ENCODE measurements at regions not wholly inside any gene's neighbourhood (a gene's known extent, or its start where the extent isn't known, plus 50 kb on each side); places are given as distances from the start of the nearest gene placed in this dataset.
A peak's percentile ranks its signal among the peaks of the same experiment; 100 is the strongest.
"Not testable (repeated sequence)": the region's sequence is repeated elsewhere in the genome, so short reads cannot be mapped to it uniquely, and the experiment has no call there.

- DNase-seq (no peak), ATAC-seq (no peak)
- intact Hi-C loops (cut with DNase I, micrococcal nuclease), result no loop called here
Observed at GRCh38 chr10:11670381-11670780, 58.9 kb upstream of the USP6NL start.

- intact Hi-C loops (cut with DNase I, micrococcal nuclease), result no loop called here
- ATAC-seq (no peak), DNase-seq (no peak)
Observed at GRCh38 chr10:11668847-11669610, 57.6 kb upstream of the USP6NL start.

DNA sequence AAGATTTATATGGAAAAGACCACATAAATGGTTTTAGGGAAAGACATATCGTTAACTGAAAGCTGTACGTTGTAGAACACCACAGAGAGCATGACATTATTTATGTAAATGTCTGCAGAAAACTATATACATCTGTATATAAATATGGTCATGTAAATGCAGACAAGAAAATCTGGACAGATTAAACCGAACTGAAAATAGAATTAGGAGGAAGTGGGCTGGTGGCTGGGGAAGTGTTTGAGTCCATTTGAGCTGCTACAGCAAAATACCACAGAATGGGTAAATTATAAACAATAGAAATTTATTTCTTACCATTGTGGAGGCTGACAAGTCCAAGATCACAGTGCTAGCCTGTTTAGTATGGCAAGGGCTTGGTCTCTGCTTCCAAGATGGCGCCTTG lies 56.3 kb upstream of the USP6NL start:
- ATAC-seq, result no peak
- no peak for DNase-seq
- intact Hi-C loops (cut with DNase I, micrococcal nuclease), result no loop called here

DNA sequence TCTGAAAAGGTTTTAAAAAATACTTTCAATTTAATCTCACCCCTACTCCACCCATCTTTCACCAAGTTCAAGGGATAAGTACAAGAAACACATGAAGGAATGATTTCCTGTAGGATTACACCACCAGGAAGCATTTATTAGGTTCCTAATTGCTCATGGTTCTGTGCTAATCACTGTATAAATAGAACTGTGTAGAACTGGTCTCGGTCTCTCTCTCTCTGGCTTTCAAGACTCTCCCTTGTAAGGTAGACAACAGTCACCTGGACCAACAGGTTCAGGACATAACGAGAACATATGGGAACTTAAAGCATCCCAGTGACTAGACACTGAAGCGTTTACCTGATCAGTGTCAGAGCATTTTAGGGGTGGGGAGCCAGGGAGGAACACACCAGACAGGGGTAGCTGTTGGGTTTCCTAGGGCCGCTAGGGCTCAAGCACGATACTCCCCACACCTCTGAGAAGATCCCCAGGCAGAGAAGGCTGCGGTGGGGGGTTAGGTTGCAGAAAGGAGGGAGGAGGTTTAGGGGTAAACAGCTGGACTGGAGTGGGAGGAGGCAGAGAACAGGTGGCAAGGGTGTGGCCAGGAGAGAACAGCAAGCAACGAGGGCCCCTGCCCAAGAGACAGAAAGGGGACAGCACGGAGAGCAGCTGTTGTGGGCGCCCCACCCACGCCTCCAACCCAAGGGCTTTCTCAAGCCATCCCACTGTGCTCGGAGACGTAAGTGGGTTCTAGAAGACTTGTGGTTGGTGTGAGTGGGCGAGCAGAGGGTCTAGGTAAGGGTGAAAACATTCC lies 52.5 kb upstream of the USP6NL start:
- intact Hi-C loops (cut with DNase I, micrococcal nuclease), result no loop called here
- DNase-seq (peak; percentile 71 to 74), ATAC-seq (peak; percentile 91)

GRCh38 chr10:11663126-11663515 lies 51.7 kb upstream of the USP6NL start:
- intact Hi-C loops (cut with DNase I, micrococcal nuclease); ATAC-seq; DNase-seq: not testable (repeated sequence)

GRCh38 chr10:11661441-11661840 lies 50.0 kb upstream of the USP6NL start:
- no peak for DNase-seq
- intact Hi-C loops (cut with DNase I, micrococcal nuclease), result no loop called here

More at GRCh38 chr10:11661441-11661840, 50.0 kb upstream of the USP6NL start:
- no peak for ATAC-seq

Data from left colon (tissue), 2 donors.